8988T (cell line): ENCODE measurements at regions not wholly inside any gene's neighbourhood (a gene's known extent, or its start where the extent isn't known, plus 50 kb on each side); places are given as distances from the start of the nearest gene placed in this dataset.
"Not testable (repeated sequence)": the region's sequence is repeated elsewhere in the genome, so short reads cannot be mapped to it uniquely, and the experiment has no call there.

Source experiments
- DNase-seq: peaks from one replicate; pipeline ENCODE4 v3.0.0; 2011

DNA sequence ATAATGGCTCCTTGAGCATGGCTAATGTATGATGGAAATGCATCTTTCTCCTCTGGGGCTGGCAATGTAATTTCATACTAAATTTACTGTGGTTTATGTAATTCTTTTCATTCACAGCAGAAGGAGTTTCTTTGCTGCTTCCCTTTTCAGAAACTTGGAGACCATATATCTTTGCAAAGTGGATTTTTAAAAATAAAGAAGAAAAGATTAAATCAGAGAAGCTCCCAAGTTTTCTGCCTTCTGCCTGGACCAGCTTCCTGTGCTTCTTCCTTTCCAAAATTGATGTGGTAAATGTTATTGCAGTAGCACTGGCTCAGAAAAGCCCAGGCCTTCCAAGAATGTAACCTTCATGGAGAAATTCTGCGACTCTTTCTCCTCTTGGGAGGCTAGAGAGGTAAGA is 300.1 kb upstream of the NCAM1 start:
- no peak for DNase-seq

- DNase-seq = no peak
Measured at GRCh38 chr11:112661571-112661970, 299.6 kb upstream of the NCAM1 start.

DNA sequence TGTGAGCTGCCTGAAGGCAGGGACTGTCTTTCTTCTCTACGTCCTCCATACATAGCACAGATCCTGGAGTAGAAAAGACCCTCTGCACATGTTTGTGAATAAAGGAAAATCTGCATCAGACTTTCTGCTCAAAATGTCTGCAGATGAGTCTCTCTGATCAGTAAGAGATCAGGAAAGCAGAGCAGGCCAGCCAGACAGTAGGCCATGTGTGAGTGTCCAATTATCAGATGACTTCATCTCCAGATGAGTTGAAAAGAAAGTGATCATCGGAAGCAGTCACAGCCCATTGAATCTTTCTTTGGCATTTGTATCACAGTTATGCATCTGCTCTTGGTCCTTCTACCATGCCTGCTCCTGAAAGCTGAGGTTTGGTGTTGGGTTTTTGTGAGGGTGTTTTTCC is 298.7 kb upstream of the NCAM1 start:
- DNase-seq = no peak

DNA sequence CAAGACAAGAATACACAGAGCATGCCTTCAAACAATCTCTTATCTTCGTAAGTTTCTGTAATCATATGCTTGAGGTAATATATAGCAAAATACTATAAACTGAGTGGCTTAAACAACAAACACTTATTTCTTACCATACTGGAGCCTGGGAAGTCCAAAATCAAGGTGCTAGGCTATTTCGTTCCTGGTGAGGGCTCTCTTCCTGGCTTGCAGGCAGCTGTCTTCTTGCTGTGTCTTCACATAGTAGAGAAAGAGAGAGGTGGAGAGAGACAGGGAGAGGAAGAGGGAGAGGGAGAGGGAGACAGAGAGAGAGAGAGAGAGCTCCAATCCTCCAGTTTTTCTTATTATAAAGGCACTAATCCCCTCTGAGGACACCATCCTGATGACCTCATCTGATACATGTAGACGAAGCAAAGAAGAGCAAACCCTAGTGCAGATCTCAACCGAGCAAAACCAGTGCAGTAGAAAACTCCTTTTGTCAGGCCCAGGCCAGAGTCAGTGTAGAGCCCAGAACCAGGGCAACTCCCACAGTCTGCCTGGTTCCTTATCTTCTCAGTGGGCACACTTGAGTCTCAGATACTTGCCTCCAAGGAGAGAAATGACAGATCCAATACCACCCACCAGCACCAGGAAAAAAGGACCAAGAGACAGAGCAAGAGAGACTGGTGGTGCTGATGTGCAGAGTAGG is 297.1 kb upstream of the NCAM1 start:
- no peak for DNase-seq

DNA sequence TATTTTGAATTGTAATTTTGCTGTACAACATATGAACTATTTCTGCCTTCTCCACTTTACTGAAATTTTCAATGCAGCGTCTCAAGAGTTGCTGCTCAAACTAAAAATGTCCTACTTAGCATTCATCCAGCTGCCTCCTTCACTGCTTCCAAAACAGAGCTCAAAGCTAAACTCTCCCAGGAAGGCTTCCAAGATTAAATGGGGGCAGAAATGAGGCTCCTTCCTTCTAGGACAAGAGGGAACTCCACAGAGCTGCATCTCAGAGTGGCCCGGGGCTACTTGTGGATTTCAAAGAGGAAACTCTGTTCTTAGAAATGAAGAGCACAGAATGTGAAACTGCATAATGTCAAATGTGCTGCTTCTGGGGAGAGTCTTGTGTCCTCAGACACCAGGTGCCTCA is 295.9 kb upstream of the NCAM1 start:
- no peak for DNase-seq

DNA sequence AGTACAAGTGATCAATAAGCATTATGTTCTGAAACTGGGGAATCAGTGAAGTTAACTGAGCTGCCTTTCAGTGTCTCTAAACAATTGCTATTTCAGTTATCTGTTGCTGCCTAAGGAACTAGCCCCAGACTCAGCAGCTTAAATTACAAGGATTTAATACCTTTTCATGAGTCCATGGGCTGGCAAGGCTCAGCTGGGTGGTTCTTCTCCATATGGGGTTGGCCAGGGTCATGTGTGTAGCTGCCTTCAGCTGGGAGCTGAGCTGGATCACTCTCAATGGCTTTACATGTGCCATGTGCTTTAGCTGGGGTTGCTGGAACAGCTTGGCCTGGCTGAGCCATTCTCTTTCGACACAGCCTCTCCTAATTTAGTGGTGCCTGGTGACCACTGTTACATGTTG is 295.0 kb upstream of the NCAM1 start:
- no peak for DNase-seq

GRCh38 chr11:112670806-112671570 is 290.2 kb upstream of the NCAM1 start:
- no peak for DNase-seq

- not testable (repeated sequence) for DNase-seq
Measured at GRCh38 chr11:112673401-112673800, 287.8 kb upstream of the NCAM1 start.

GRCh38 chr11:112685111-112685510 is 276.1 kb upstream of the NCAM1 start:
- no peak for DNase-seq

DNA sequence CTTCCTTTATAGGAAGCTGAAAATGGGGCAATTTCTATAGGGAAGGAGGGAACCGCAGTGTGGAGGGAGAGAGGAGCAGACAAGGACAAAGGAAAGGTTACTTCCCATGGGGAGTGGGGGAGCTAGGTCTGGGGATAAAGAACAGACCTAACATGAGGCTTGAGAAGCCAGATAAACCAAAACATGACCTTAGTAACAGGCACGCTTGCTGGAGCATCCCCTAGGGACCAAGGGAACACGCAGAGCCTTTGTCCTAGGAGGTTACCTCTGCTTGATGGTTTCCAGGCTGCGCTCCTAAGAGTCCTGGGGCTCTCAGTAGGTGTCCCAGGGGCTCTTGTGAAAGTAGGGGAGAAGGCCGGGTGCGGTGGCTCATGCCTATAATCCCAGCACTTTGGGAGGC is 271.4 kb upstream of the NCAM1 start:
- no peak for DNase-seq

GRCh38 chr11:112693781-112694180 is 267.4 kb upstream of the NCAM1 start:
- DNase-seq = no peak

- DNase-seq = no peak
Measured at GRCh38 chr11:112694245-112694644, 267.0 kb upstream of the NCAM1 start.

- no peak for DNase-seq
Measured at GRCh38 chr11:112694813-112695212, 266.4 kb upstream of the NCAM1 start.

GRCh38 chr11:112697391-112698178 is 263.6 kb upstream of the NCAM1 start:
- DNase-seq = no peak

DNA sequence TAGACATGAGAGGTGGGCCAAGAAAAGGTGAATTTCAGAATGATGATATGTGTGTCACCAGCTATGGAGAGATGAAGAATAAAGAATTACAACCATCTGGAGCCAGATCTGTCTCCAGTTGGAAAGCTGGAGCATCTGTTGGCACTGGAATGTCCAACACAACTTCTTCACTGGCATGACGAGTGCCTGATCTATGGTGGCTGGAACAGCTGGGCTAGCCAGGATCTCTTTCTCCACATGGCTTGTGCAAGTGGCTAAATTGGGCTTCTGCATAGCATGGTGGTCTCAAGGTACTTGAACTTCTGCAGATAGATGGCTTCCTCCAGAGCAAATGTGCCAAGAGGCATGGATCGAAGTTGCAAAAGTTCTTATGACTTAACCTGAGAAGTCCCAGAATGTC is 256.1 kb upstream of the NCAM1 start:
- no peak for DNase-seq

DNA sequence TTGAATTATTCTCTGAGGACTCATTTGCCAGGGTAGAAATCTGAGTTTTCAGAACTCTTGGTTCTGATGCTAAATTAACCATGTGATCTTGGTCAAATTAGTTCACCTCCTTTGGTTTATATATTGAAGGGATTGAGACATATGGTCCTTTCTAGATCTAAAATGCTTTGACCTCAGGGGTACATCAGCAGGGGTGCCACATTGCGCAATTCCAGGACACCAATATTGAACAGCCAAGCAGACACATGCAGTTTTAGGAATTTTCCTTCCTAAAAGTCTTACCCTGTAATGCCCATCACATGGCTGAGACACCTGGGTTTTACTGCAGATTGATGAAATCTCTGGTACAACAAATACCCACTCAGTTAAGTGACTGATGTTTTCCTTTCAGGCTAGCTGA is 254.4 kb upstream of the NCAM1 start:
- DNase-seq = no peak

DNA sequence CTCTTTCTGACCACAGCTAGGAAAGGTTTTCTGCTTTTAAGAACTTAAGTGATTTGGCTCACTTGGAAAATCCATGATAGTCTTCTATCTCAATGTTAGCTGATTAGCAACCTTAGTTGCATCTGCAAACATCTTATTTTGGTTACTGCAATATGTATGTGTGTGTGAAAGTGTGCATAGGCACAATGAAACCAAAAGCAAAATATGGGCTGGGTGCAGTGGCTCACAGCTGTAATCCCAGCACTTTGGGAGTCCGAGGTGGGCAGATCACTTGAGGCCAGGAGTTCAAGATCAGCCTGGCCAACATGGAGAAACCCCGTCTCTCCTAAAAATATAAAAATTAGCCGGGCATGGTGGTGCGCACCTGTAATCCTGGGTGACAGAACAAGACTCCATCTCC is 246.9 kb upstream of the NCAM1 start:
- not testable (repeated sequence) for DNase-seq

GRCh38 chr11:112715056-112715455 is 246.2 kb upstream of the NCAM1 start:
- no peak for DNase-seq

- DNase-seq = no peak
Measured at GRCh38 chr11:112718483-112718882, 242.7 kb upstream of the NCAM1 start.

DNA sequence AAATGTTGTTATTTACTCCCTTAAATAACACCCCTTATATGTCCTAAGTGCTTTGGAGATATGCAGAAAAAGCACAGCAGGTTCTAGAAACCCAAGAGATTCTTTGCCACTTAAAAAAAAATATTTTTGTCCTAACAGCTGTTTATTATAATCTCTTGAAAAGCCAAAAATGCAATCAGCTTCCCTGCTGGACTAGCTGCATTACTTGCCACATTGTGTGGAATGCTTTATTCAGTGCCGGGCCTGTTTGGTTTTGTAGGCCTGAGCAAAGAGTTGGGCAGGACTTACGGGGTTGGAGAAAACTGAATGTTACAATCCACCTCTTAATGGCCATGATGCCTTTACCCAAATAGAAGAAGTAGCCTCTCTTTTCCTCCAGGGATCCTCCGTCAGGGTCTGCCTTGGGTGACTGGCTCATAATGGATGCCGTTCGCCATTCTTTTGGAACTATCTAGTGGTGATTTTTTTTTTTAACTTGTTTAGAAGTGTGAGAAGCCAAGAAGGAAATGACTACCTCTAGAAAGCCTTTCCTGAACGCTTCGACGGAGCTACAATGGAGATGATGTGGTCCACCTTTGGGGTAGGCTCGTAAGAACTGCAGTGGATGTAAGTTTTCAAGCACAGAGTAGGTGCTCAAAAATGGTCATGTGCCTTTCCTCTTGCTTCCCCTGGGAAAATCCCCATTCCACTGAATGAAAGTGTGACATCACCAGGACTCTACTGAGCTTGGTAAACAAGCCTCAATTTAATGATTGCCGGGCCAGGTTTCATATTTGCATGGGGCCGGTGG is 241.3 kb upstream of the NCAM1 start:
- no peak for DNase-seq

DNA sequence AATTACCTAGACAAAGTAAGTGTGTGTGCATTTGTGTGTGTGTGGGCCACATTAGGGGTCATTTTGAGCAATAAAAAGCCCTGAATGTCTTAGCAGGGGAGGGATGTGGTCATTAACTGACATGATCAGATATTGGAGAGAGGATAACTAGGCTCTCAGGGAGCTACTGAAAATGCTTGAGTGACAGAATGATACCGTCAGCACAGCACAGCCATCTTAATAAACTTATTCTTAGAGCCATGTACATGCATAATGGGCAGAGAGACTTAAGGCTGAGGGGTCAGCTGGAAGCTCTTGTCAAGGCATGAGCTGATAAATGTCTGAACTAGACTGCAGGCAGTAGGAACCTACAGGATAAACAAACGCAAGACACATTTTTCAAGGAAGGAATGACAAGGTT is 239.1 kb upstream of the NCAM1 start:
- DNase-seq = no peak

GRCh38 chr11:112722876-112723275 is 238.3 kb upstream of the NCAM1 start:
- DNase-seq = no peak
